ENCODE measurements at regions not wholly inside any gene's neighbourhood (a gene's known extent, or its start where the extent isn't known, plus 50 kb on each side); places are given as distances from the start of the nearest gene placed in this dataset.

DNA sequence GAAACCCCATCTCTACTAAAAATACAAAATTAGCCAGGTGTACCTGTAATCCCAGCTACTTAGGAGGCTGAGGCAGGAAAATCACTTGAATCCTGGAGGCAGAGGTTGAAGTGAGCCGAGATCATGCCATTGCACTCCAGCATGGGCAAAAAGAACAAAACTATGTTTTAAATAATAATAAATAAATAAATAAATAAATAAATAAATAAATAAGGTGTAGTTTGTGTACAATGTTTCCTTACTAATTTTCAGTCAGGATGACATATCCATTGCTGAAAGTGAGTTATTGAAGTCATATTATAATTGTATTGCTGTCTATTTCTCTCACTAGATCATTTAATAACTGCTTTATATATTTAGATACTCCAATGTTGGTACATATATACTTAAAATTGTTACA, 581.5 kb upstream of the DAB2 start:
- no peak for TF ChIP-seq POLR2A (IDR thresholded peaks at IDR 0.05)
- TF ChIP-seq, protein P1, sequence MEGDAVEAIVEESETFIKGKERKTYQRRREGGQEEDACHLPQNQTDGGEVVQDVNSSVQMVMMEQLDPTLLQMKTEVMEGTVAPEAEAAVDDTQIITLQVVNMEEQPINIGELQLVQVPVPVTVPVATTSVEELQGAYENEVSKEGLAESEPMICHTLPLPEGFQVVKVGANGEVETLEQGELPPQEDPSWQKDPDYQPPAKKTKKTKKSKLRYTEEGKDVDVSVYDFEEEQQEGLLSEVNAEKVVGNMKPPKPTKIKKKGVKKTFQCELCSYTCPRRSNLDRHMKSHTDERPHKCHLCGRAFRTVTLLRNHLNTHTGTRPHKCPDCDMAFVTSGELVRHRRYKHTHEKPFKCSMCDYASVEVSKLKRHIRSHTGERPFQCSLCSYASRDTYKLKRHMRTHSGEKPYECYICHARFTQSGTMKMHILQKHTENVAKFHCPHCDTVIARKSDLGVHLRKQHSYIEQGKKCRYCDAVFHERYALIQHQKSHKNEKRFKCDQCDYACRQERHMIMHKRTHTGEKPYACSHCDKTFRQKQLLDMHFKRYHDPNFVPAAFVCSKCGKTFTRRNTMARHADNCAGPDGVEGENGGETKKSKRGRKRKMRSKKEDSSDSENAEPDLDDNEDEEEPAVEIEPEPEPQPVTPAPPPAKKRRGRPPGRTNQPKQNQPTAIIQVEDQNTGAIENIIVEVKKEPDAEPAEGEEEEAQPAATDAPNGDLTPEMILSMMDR (IDR thresholded peaks at IDR 0.05), result no peak

Measured in uterus (tissue), 2 donors.